Neural progenitor cell (in vitro differentiated cells): ENCODE measurements at regions not wholly inside any gene's neighbourhood (a gene's known extent, or its start where the extent isn't known, plus 50 kb on each side); places are given as distances from the start of the nearest gene placed in this dataset.
"Not testable (repeated sequence)": the region's sequence is repeated elsewhere in the genome, so short reads cannot be mapped to it uniquely, and the experiment has no call there.

Experiments used
- DNase-seq: peaks from one replicate; pipeline ENCODE4 v3.0.0-alpha.2; 2016; ENCODE audit warnings: low spot score
- H2AFZ ChIP-seq: fragments of 200-600 bp; sonication (generic); replicated peaks from 2 replicates; pipeline ENCODE4 v1.6.1; 2016; ENCODE audit warnings: antibody characterized with exemption
- H3F3A ChIP-seq: fragments of 200-600 bp; sonication (generic); 2 replicates; pipeline ENCODE4 v1.6.1; 2016; ENCODE audit warnings: antibody characterized with exemption, low read depth
- H3K27ac ChIP-seq: fragments of 200-600 bp; sonication (generic); 2 replicates; pipeline ENCODE4 v1.5.1; 2016; ENCODE audit warnings: mild to moderate bottlenecking
- H3K27me3 ChIP-seq: fragments of 200-600 bp; sonication (generic); 2 replicates; pipeline ENCODE4 v1.6.1; 2016; ENCODE audit warnings: mild to moderate bottlenecking, moderate library complexity
- H3K36me3 ChIP-seq: fragments of 200-600 bp; sonication (generic); 2 replicates; pipeline ENCODE4 v1.5.1; 2016
- H3K4me1 ChIP-seq: fragments of 200-600 bp; sonication (generic); 2 replicates; pipeline ENCODE4 v1.6.1; 2016; ENCODE audit warnings: mixed run types
- H3K4me2 ChIP-seq: fragments of 200-600 bp; sonication (generic); 2 replicates; pipeline ENCODE4 v1.6.1; 2016
- H3K4me3 ChIP-seq: fragments of 200-600 bp; sonication (generic); 2 replicates; pipeline ENCODE4 v1.5.1; 2016
- H3K79me2 ChIP-seq: fragments of 200-600 bp; sonication (generic); 2 replicates; pipeline ENCODE4 v1.6.1; 2016; ENCODE audit warnings: low read depth
- H3K9ac ChIP-seq: fragments of 200-600 bp; sonication (generic); 2 replicates; pipeline ENCODE4 v1.6.1; 2016
- H3K9me3 ChIP-seq: fragments of 200-600 bp; sonication (generic); 2 replicates; pipeline ENCODE4 v1.5.1; 2016; ENCODE audit warnings: low read depth
- H4K20me1 ChIP-seq: fragments of 200-600 bp; sonication (generic); 2 replicates; pipeline ENCODE4 v1.6.1; 2016; ENCODE audit warnings: low read depth
- H3K27ac Mint-ChIP-seq: 3 replicates; pipeline ENCODE4 v1.8.0; 2021; ENCODE audit warnings: mixed read lengths
- H3K27me3 Mint-ChIP-seq: 2 replicates; pipeline ENCODE4 v1.8.0; 2022; ENCODE audit warnings: low read depth, mild to moderate bottlenecking, inconsistent platforms, moderate library complexity, mixed read lengths; ENCODE audit not compliant: insufficient read depth
- H3K36me3 Mint-ChIP-seq: 3 replicates; pipeline ENCODE4 v1.8.0; 2021; ENCODE audit warnings: mixed read lengths
- H3K4me1 Mint-ChIP-seq: 3 replicates; pipeline ENCODE4 v1.8.0; 2021; ENCODE audit warnings: mixed read lengths
- H3K4me3 Mint-ChIP-seq: 3 replicates; pipeline ENCODE4 v1.8.0; 2021; ENCODE audit warnings: mild to moderate bottlenecking, moderate library complexity, mixed read lengths
- H3K9me3 Mint-ChIP-seq: 3 replicates; pipeline ENCODE4 v1.8.0; 2020; ENCODE audit warnings: mixed read lengths
- CTCF ChIP-seq: fragments of 200-600 bp; sonication (generic); IDR thresholded peaks from 2 replicates; pipeline ENCODE4 v1.5.1; 2017; ENCODE audit warnings: antibody characterized with exemption, mild to moderate bottlenecking
- EZH2 ChIP-seq: fragments of 200-600 bp; sonication (generic); IDR thresholded peaks from 2 replicates; pipeline ENCODE4 v1.6.1; 2017; ENCODE audit warnings: antibody characterized with exemption, mild to moderate bottlenecking, moderate library complexity
- EZH2phosphoT487 ChIP-seq: fragments of 200-600 bp; sonication (generic); IDR thresholded peaks from 2 replicates; pipeline ENCODE4 v1.6.1; 2017; ENCODE audit warnings: antibody characterized with exemption

- no peaks in the 10 kb centered on the region for H3K9me3 Mint-ChIP-seq
- H3K79me2 ChIP-seq, result no peaks in the 10 kb centered on the region
- H3K9ac ChIP-seq, result no peak overlapping the region
- H3K36me3 ChIP-seq, result no peaks in the 10 kb centered on the region
- no peak overlapping the region for H3K27ac Mint-ChIP-seq
- H3K9me3 ChIP-seq, result no peaks in the 10 kb centered on the region
- no peaks in the 10 kb centered on the region for H3K36me3 Mint-ChIP-seq
- no peak overlapping the region for H3K4me3 Mint-ChIP-seq
- H3K4me1 ChIP-seq, result no peaks in the 10 kb centered on the region
- TF ChIP-seq CTCF, result no peak
- TF ChIP-seq EZH2phosphoT487, result no peak
- TF ChIP-seq EZH2, result no peak
- H3K4me2 ChIP-seq, result no peak overlapping the region
- H3K4me1 Mint-ChIP-seq, result no peaks in the 10 kb centered on the region
- H3K4me3 ChIP-seq, result no peak overlapping the region
- no peak overlapping the region for H3K27ac ChIP-seq
- DNase-seq, result no peak
- no peak overlapping the region for H2AFZ ChIP-seq
- H3F3A ChIP-seq, result no peaks in the 10 kb centered on the region
- peaks cover 6% of the 10 kb centered on the region for H3K27me3 Mint-ChIP-seq
- no peaks in the 10 kb centered on the region for H4K20me1 ChIP-seq
- no peaks in the 10 kb centered on the region for H3K27me3 ChIP-seq
These were observed 1354.9 kb downstream of the SUCLG1 start for GRCh38 chr2:83104202-83104601.

GRCh38 chr2:83103613-83104012 lies 1355.5 kb downstream of the SUCLG1 start:
- no peaks in the 10 kb centered on the region for H3K36me3 Mint-ChIP-seq
- TF ChIP-seq EZH2phosphoT487 (no peak), EZH2 (no peak), CTCF (no peak)
- DNase-seq, result no peak

GRCh38 chr2:83089051-83089450 lies 1370.0 kb downstream of the SUCLG1 start:
- H3K36me3 ChIP-seq, H3K9me3 Mint-ChIP-seq, H3K27ac ChIP-seq, H3K36me3 Mint-ChIP-seq, H3K4me1 ChIP-seq, H2AFZ ChIP-seq, H3K9ac ChIP-seq, H3K4me3 Mint-ChIP-seq, H3K4me1 Mint-ChIP-seq, H3K9me3 ChIP-seq, H3K4me3 ChIP-seq, H3K27me3 ChIP-seq, H3K27me3 Mint-ChIP-seq, H4K20me1 ChIP-seq, H3K4me2 ChIP-seq, H3K27ac Mint-ChIP-seq, H3F3A ChIP-seq, H3K79me2 ChIP-seq, DNase-seq: not testable (repeated sequence)

More at GRCh38 chr2:83103613-83104012, 1355.5 kb downstream of the SUCLG1 start:
- H3K27me3 ChIP-seq, result no peaks in the 10 kb centered on the region
- no peaks in the 10 kb centered on the region for H4K20me1 ChIP-seq
- H3K9me3 Mint-ChIP-seq, result no peaks in the 10 kb centered on the region
- H3K4me1 ChIP-seq, result no peaks in the 10 kb centered on the region
- no peaks in the 10 kb centered on the region for H3F3A ChIP-seq
- no peak overlapping the region for H3K4me3 Mint-ChIP-seq
- H2AFZ ChIP-seq, result no peak overlapping the region
- H3K36me3 ChIP-seq, result no peaks in the 10 kb centered on the region
- no peaks in the 10 kb centered on the region for H3K9me3 ChIP-seq
- H3K4me1 Mint-ChIP-seq, result no peaks in the 10 kb centered on the region
- peaks cover 6% of the 10 kb centered on the region for H3K27me3 Mint-ChIP-seq
- no peak overlapping the region for H3K4me2 ChIP-seq
- H3K27ac Mint-ChIP-seq, result no peak overlapping the region
- no peak overlapping the region for H3K9ac ChIP-seq
- H3K79me2 ChIP-seq, result no peaks in the 10 kb centered on the region
- H3K4me3 ChIP-seq, result no peak overlapping the region
- H3K27ac ChIP-seq, result no peak overlapping the region

- Mint-ChIP-seq H3K4me1 (peaks cover 15% of the 10 kb centered on the region), H3K27me3 (peaks cover 2% of the 10 kb centered on the region), H3K9me3 (peaks cover 4% of the 10 kb centered on the region), H3K4me3 (no peak overlapping the region), H3K36me3 (no peaks in the 10 kb centered on the region), H3K27ac (no peak overlapping the region)
- H3K4me2 ChIP-seq, result no peak overlapping the region
- H2AFZ ChIP-seq, result no peak overlapping the region
- no peaks in the 10 kb centered on the region for H3K36me3 ChIP-seq
- no peaks in the 10 kb centered on the region for H4K20me1 ChIP-seq
- H3K4me3 ChIP-seq, result no peak overlapping the region
- H3K9ac ChIP-seq, result no peak overlapping the region
- no peaks in the 10 kb centered on the region for H3K9me3 ChIP-seq
- TF ChIP-seq EZH2phosphoT487 (no peak), CTCF (no peak), EZH2 (no peak)
- DNase-seq, result no peak
- H3F3A ChIP-seq, result no peaks in the 10 kb centered on the region
- no peak overlapping the region for H3K27ac ChIP-seq
- no peaks in the 10 kb centered on the region for H3K27me3 ChIP-seq
- no peaks in the 10 kb centered on the region for H3K4me1 ChIP-seq
- no peaks in the 10 kb centered on the region for H3K79me2 ChIP-seq
These were observed 1373.2 kb downstream of the SUCLG1 start for GRCh38 chr2:83085869-83086268.
